DND-41 (cell line): ENCODE measurements at regions not wholly inside any gene's neighbourhood (a gene's known extent, or its start where the extent isn't known, plus 50 kb on each side); places are given as distances from the start of the nearest gene placed in this dataset.

Experiments used
- ATAC-seq: fragments of 200-7000 bp; cut with Tn5 transposase; 3 replicates; pipeline ENCODE4 v1.9.1; 2021; ENCODE audit warnings: low read depth; ENCODE audit not compliant: insufficient read depth
- DNase-seq: peaks from one replicate; pipeline ENCODE4 v3.0.0-alpha.2; 2020
- H2AFZ ChIP-seq: 2 replicates; pipeline ENCODE4 v1.6.0; 2012; ENCODE audit warnings: low read depth, low read length
- H3K27ac ChIP-seq: 2 replicates; pipeline ENCODE4 v1.5.1; 2012; ENCODE audit warnings: low read length, inconsistent platforms
- H3K27me3 ChIP-seq: fragments of 200-600 bp; sonication (generic); 2 replicates; pipeline ENCODE4 v1.6.0; 2012; ENCODE audit warnings: low read length, mild to moderate bottlenecking, inconsistent platforms; ENCODE audit not compliant: insufficient read depth, poor library complexity
- H3K36me3 ChIP-seq: 2 replicates; pipeline ENCODE4 v1.5.1; 2012; ENCODE audit warnings: low read length, inconsistent platforms; ENCODE audit not compliant: insufficient read depth
- H3K4me1 ChIP-seq: 2 replicates; pipeline ENCODE4 v1.5.1; 2012; ENCODE audit warnings: mild to moderate bottlenecking, low read length; ENCODE audit not compliant: insufficient read depth
- H3K4me2 ChIP-seq: 2 replicates; pipeline ENCODE4 v1.6.0; 2012; ENCODE audit warnings: mild to moderate bottlenecking, moderate library complexity, low read length, inconsistent platforms; ENCODE audit not compliant: insufficient read depth
- H3K4me3 ChIP-seq, 2 experiments: fragments of 200-600 bp in 1 of 2; shearing (Covaris generic) in 1 of 2; 2 replicates each; pipeline ENCODE4 v1.5.1; 2012 to 2016; ENCODE audit warnings: inconsistent platforms in 2 of 2, low read length in 2 of 2, mild to moderate bottlenecking in 2 of 2, low read depth in 1 of 2, moderate library complexity in 1 of 2
- H3K79me2 ChIP-seq: 2 replicates; pipeline ENCODE4 v1.6.0; 2012; ENCODE audit warnings: low read length, inconsistent platforms; ENCODE audit not compliant: insufficient read depth
- H3K9ac ChIP-seq: 2 replicates; pipeline ENCODE4 v1.6.0; 2012; ENCODE audit warnings: low read depth, mild to moderate bottlenecking, inconsistent platforms, low read length, moderate library complexity
- H3K9me3 ChIP-seq: 2 replicates; pipeline ENCODE4 v1.5.1; 2012; ENCODE audit warnings: low read length, moderate library complexity, mild to moderate bottlenecking, inconsistent platforms; ENCODE audit not compliant: insufficient read depth, severe bottlenecking
- H4K20me1 ChIP-seq: 2 replicates; pipeline ENCODE4 v1.6.0; 2012; ENCODE audit warnings: low read length; ENCODE audit not compliant: insufficient read depth
- CTCF ChIP-seq: IDR thresholded peaks from 2 replicates; pipeline ENCODE4 v1.5.1; 2012; ENCODE audit warnings: borderline replicate concordance, low read length, moderate library complexity, mild to moderate bottlenecking; ENCODE audit not compliant: poor library complexity, severe bottlenecking; ENCODE audit errors: extremely low read depth
- EZH2 ChIP-seq: IDR thresholded peaks from 3 replicates; pipeline ENCODE4 v1.6.1; 2012; ENCODE audit warnings: borderline replicate concordance, low read depth, mild to moderate bottlenecking, moderate library complexity, low read length, inconsistent platforms; ENCODE audit not compliant: severe bottlenecking

GRCh38 chr22:48238966-48239365 lies 1476.5 kb downstream of the TBC1D22A start:
- DNase-seq: no peak
- H3K4me1 ChIP-seq: peaks cover 28% of the 10 kb centered on the region
- H3K4me3 ChIP-seq: no peak overlapping the region
- no peaks in the 10 kb centered on the region for H3K79me2 ChIP-seq
- no peak overlapping the region for H3K9ac ChIP-seq
- H3K36me3 ChIP-seq: no peaks in the 10 kb centered on the region
- H3K27me3 ChIP-seq: no peaks in the 10 kb centered on the region
- TF ChIP-seq CTCF (no peak), EZH2 (no peak)
- no peaks in the 10 kb centered on the region for H4K20me1 ChIP-seq
- H3K9me3 ChIP-seq: peaks cover 3% of the 10 kb centered on the region
- H2AFZ ChIP-seq: no peak overlapping the region
- ATAC-seq: no peak
- no peak overlapping the region for H3K27ac ChIP-seq
- no peak overlapping the region for H3K4me2 ChIP-seq

GRCh38 chr22:48238284-48238915 lies 1476.0 kb downstream of the TBC1D22A start:
- Histone ChIP-seq H3K27me3 (no peaks in the 10 kb centered on the region), H3K4me3 (no peak overlapping the region), H3K36me3 (no peaks in the 10 kb centered on the region), H4K20me1 (no peaks in the 10 kb centered on the region), H3K79me2 (no peaks in the 10 kb centered on the region), H3K4me2 (no peak overlapping the region), H3K27ac (no peak overlapping the region), H2AFZ (no peak overlapping the region), H3K9ac (no peak overlapping the region), H3K4me1 (peaks cover 23% of the 10 kb centered on the region), H3K9me3 (peaks cover 7% of the 10 kb centered on the region)
- no peak for DNase-seq
- TF ChIP-seq EZH2: no peak
- TF ChIP-seq CTCF: no peak
- no peak for ATAC-seq

GRCh38 chr22:48237466-48238283 lies 1475.2 kb downstream of the TBC1D22A start:
- Histone ChIP-seq H3K36me3 (no peaks in the 10 kb centered on the region), H3K9me3 (peaks cover 7% of the 10 kb centered on the region), H3K9ac (no peak overlapping the region), H3K4me3 (no peak overlapping the region), H3K4me1 (peaks cover 16% of the 10 kb centered on the region), H2AFZ (no peak overlapping the region), H3K4me2 (no peak overlapping the region), H4K20me1 (no peaks in the 10 kb centered on the region), H3K79me2 (no peaks in the 10 kb centered on the region), H3K27ac (no peak overlapping the region), H3K27me3 (no peaks in the 10 kb centered on the region)
- no peak for TF ChIP-seq EZH2
- no peak for TF ChIP-seq CTCF
- DNase-seq (no peak), ATAC-seq (no peak)
